Transverse colon (tissue), 4 donors: ENCODE measurements at regions not wholly inside any gene's neighbourhood (a gene's known extent, or its start where the extent isn't known, plus 50 kb on each side); places are given as distances from the start of the nearest gene placed in this dataset.
A peak's percentile ranks its signal among the peaks of the same experiment; 100 is the strongest.

Experiments used
- DNase-seq: peaks from one replicate; pipeline ENCODE4 v3.0.0-alpha.2; 2019
- H3K27ac ChIP-seq, 4 donors: fragments of 200-600 bp; sonication (generic); 2 replicates each; pipeline ENCODE4 v1.5.1; 2016 to 2018; ENCODE audit warnings: inconsistent platforms in 4 of 4
- H3K27me3 ChIP-seq: fragments of 200-600 bp; sonication (generic); 2 replicates; pipeline ENCODE4 v1.5.1; 2017; ENCODE audit warnings: inconsistent platforms
- H3K36me3 ChIP-seq, 4 donors: fragments of 200-600 bp; sonication (generic); 2 replicates each; pipeline ENCODE4 v1.5.1; 2017 to 2019; ENCODE audit warnings: inconsistent platforms in 4 of 4
- H3K4me1 ChIP-seq, 4 donors: fragments of 200-600 bp; sonication (generic); 2 replicates each; pipeline ENCODE4 v1.5.1; 2017 to 2020; ENCODE audit warnings: inconsistent platforms in 4 of 4
- H3K4me3 ChIP-seq, 4 donors: fragments of 200-600 bp; sonication (generic); 1 replicate in 1 of 4; 2 replicates in 3 of 4; pipeline versions ENCODE4 v1.5.1 to v1.6.1; 2017 to 2019; ENCODE audit warnings: inconsistent platforms in 4 of 4
- H3K9me3 ChIP-seq, 2 donors: fragments of 200-600 bp; sonication (generic); 2 replicates each; pipeline ENCODE4 v1.5.1; 2017 to 2019; ENCODE audit warnings: inconsistent platforms in 2 of 2
- CTCF ChIP-seq, 5 experiments: fragments of 200-600 bp in 3 of 5; fragments of 450-650 bp in 2 of 5; sonication (generic) in 3 of 5; IDR thresholded peaks; 1 replicate in 2 of 5; 2 replicates in 3 of 5; pipeline ENCODE4 v1.5.1; 2016 to 2017; ENCODE audit warnings: antibody characterized with exemption in 5 of 5, inconsistent platforms in 3 of 5, mild to moderate bottlenecking in 2 of 5, moderate library complexity in 1 of 5
- EP300 ChIP-seq: sonication (generic); formaldehyde crosslinking; IDR thresholded peaks from one replicate; pipeline ENCODE4 v1.6.1; 2017; ENCODE audit warnings: antibody characterized with exemption, low read depth
- POLR2A ChIP-seq: fragments of 450-650 bp; IDR thresholded peaks from one replicate; pipeline ENCODE4 v1.6.1; 2016; ENCODE audit warnings: antibody characterized with exemption, mild to moderate bottlenecking, moderate library complexity
- POLR2AphosphoS5 ChIP-seq, 3 donors: sonication (generic); formaldehyde crosslinking; IDR thresholded peaks; one replicate each; pipeline ENCODE4 v1.6.1; 2016; ENCODE audit warnings: antibody characterized with exemption in 3 of 3
- WGBS, 2 donors: methylation state at CpG; one replicate each; pipeline ENCODE4 v1.1.5; 2018; ENCODE audit warnings: low coverage in 1 of 2; 5-methylcytosine and 5-hydroxymethylcytosine counted together
- in situ Hi-C, 4 donors: fragments of 200-750 bp; cut with MboI; loops; one replicate each; pipeline versions ENCODE4 v1.15.0 to v1.15.1; 2017; ENCODE audit warnings: low sequenced_read_pairs in 3 of 4, low pct_ligation_motif_present in 1 of 4, low pct_unique_long_range_greater_than_20kb in 1 of 4
- intact Hi-C: fragments of 100-400 bp; cut with DNase I; formaldehyde crosslinking; loops from one replicate; pipeline ENCODE4 v1.15.1; 2023; ENCODE audit warnings: low total_unique reads

DNA sequence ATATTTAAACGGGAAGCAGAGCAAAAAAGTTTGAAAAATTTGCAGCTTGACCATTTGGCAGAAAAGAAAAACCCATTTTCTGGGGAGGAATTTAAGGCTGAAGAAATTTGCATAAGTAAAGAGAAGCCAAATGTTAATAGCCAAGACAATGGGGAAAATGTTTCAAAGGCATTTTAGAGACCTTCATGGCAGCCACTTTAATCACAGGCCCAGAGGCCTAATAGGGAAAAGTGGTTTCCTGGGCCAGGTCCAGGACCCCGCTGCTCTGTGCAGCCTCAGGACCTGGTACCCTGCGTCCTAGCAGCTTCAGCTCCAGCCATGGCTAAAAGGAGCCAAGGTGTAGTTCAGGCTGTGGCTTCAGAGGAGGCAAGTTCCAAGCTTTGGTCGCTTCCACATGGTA lies 507.3 kb downstream of the SLCO4C1 start:
- H3K27me3 ChIP-seq, result no peaks in the 10 kb centered on the region
- no peak overlapping the region for H3K27ac ChIP-seq
- H3K4me1 ChIP-seq, result no peaks in the 10 kb centered on the region
- TF ChIP-seq CTCF (IDR thresholded peaks at IDR 0.05) (no peak), POLR2AphosphoS5 (IDR thresholded peaks at IDR 0.05) (no peak), EP300 (no peak), POLR2A (no peak)
- no peaks in the 10 kb centered on the region for H3K36me3 ChIP-seq
- intact Hi-C loops (no loop called here), in situ Hi-C loops (no loop called here)
- no peaks in the 10 kb centered on the region for H3K9me3 ChIP-seq
- WGBS, 2 donors, result 69 to 70% methylated on average over 3 to 4 of the region's 4 CpGs
- no peak overlapping the region for H3K4me3 ChIP-seq
- no peak for DNase-seq

DNA sequence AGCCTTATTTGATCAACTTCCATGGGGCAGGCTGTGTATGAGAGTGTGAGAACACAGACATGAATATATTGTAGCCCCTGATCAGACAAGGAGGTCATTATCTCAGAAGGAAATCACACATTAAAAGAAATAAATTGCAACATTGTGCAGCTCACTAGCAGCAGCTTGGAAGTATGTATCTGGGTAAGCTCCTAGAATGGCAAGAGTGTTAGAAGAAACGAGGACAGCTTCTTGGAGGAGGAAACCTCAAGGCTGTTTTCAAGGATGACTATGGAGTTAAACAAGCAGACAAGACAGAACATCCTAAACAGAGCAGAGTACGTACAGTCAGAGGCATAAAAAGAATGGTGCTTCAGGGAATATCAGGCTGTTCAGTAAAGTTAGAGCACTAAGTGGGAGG lies 511.0 kb downstream of the SLCO4C1 start:
- Histone ChIP-seq H3K4me3 (no peak overlapping the region), H3K36me3 (no peaks in the 10 kb centered on the region), H3K27ac (no peak overlapping the region), H3K4me1 (no peaks in the 10 kb centered on the region), H3K9me3 (no peaks in the 10 kb centered on the region), H3K27me3 (no peaks in the 10 kb centered on the region)
- WGBS, 2 donors, result 48 to 67% methylated on average over 2 of the region's 2 CpGs
- in situ Hi-C loops, result no loop called here
- TF ChIP-seq POLR2AphosphoS5 (IDR thresholded peaks at IDR 0.05), result peak in 1 of 3 donors; percentile 15
- no peak for TF ChIP-seq EP300
- TF ChIP-seq POLR2A, result no peak
- TF ChIP-seq CTCF (IDR thresholded peaks at IDR 0.05), result no peak
- DNase-seq, result no peak
- intact Hi-C loops, result no loop called here

DNA sequence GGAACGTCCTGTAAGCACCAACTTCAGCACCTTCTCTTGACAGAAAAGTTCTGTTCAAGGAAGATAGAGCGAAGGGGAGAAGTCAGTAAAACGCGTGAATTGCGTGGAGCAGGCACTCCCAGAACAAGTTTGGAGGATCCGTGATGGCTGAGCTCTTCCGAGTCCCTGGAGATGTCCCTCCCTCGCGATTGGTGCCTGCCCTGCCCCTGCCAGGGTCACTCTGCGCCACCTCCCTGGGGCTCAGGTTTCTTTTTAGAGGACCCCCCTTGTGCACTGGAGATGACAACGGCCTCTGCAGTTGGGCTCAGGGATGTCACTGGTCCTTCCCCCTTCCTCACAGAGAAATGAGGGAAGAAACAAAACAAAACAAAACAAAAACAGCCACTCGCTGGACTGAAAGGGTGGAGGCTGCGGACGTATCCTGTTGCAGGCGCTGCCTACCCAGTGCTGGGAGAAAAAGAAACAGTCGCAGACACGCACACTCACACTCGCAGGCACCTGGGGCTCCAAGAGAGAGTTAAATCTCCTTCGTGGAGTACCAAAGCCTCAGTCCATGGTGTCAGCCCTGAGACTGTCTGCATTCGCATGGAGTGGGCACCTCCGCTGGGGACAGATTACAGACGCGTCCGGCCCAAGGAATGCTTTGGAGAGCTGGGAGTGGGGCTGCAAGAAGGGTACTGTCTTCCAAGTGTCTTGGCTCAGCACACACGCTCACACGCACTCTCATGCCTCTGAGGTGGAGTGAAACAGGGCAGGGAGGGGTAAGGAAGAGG lies 512.7 kb downstream of the SLCO4C1 start:
- Histone ChIP-seq H3K4me3 (peak overlapping the region in 1 of 4 donors; percentile 44), H3K4me1 (no peaks in the 10 kb centered on the region), H3K36me3 (no peaks in the 10 kb centered on the region), H3K27me3 (no peaks in the 10 kb centered on the region), H3K9me3 (no peaks in the 10 kb centered on the region), H3K27ac (no peak overlapping the region)
- 43 to 79% methylated on average over 7 to 26 of the region's 26 CpGs for WGBS, 2 donors
- TF ChIP-seq POLR2A, result no peak
- no peak for TF ChIP-seq EP300
- no peak for TF ChIP-seq POLR2AphosphoS5 (IDR thresholded peaks at IDR 0.05)
- intact Hi-C loops (no loop called here), in situ Hi-C loops (no loop called here)
- no peak for DNase-seq

DNA sequence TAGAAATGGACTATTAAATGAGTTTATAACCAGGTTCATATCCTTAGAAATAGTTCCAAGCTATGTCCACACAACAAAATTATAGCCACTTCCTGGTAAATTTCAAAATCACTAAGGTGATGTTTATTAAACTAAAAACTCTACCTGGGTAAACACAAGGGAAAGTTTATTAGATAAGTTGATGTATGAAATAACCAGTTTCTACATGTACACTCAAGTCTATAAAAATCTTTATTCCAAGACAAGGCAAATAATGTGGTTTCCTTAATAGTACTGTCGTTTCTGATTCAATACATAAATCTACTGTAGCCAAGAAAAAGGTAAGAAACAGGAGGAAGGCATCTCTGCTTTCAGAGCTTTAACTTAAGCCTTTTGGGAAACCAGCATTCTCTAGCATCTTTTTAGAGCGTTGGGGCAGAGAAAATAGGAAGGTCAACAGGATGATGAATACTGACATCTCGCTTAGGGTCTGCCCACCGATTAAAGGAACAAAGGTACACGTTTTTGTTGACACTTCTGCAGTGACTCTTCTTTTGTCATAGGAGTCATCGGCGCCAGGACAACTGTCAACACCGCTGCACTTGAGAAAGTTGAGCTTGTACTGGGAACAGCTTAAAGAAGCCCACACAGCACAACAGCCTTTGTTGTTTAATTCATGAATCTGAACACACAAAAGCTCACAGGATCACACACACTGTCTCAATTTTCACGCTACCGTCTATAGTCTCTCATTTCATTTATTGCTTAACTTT lies 513.6 kb downstream of the SLCO4C1 start:
- in situ Hi-C loops (no loop called here), intact Hi-C loops (no loop called here)
- H3K36me3 ChIP-seq, result no peaks in the 10 kb centered on the region
- 41 to 72% methylated on average over 4 to 10 of the region's 10 CpGs for WGBS, 2 donors
- H3K9me3 ChIP-seq, result no peaks in the 10 kb centered on the region
- H3K27me3 ChIP-seq, result no peaks in the 10 kb centered on the region
- TF ChIP-seq EP300 (no peak), POLR2AphosphoS5 (IDR thresholded peaks at IDR 0.05) (no peak), POLR2A (no peak), CTCF (IDR thresholded peaks at IDR 0.05) (no peak)
- H3K27ac ChIP-seq, result no peak overlapping the region
- H3K4me3 ChIP-seq, result no peak overlapping the region
- DNase-seq, result no peak
- H3K4me1 ChIP-seq, result no peaks in the 10 kb centered on the region
